Coronary artery (tissue), 2 donors: ENCODE measurements at regions not wholly inside any gene's neighbourhood (a gene's known extent, or its start where the extent isn't known, plus 50 kb on each side); places are given as distances from the start of the nearest gene placed in this dataset.
A peak's percentile ranks its signal among the peaks of the same experiment; 100 is the strongest.

ENCODE experiments used
- DNase-seq: peaks from one replicate; pipeline ENCODE4 v3.0.0-alpha.2; 2017; ENCODE audit warnings: low spot score
- H3K27ac ChIP-seq, 2 donors: fragments of 200-600 bp; sonication (generic); one replicate each; pipeline ENCODE4 v1.5.1; 2016 to 2019
- H3K4me3 ChIP-seq: fragments of 200-600 bp; sonication (generic); 2 replicates; pipeline ENCODE4 v1.5.1; 2016; ENCODE audit warnings: mild to moderate bottlenecking, moderate library complexity
- TF ChIP-seq, protein P1 (sequence below): fragments of 200-600 bp; sonication (generic); IDR thresholded peaks from one replicate; pipeline ENCODE4 v1.5.1; 2019; ENCODE audit warnings: antibody characterized with exemption

DNA sequence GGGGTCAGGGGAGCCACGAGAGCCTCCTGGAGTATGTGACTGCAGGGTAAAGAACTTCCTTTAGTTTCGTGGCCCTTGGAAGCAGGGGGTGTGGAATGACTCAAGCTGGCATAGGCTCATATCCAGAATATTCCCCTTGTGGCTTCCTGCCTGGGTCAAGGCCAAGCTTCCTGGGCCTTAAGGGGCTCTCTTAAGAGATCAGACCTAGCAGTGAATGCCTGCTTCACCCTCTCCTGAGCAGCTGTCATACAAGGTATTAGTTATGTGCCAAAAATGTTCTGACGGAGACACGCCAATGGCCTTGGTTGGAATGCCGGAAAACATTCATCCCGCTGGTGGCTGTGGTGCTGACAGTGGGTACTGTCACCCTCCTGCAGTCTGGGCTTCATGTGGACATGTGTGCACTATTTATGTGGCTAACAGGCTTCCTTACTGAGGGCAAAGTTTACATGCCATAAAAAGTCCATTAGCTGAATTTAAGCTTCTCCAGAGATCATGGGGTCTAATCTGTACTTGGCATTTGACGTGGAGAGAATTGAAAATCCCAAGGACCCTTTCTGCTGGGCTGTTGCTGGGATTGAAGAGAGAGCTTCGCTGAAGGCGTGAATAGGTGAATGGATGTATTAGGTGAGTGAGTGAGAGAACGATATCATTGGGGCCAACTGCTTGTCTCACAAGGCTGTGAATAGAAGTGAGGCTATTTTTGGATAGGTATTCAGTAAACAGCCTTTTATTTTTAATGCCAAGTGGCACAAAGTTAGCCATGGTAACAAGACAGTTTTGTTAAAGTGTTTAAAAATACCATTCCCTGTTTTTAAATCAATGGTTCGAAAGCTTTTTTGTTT lies 156.8 kb downstream of the MACROH2A1 start:
- TF ChIP-seq, protein P1, sequence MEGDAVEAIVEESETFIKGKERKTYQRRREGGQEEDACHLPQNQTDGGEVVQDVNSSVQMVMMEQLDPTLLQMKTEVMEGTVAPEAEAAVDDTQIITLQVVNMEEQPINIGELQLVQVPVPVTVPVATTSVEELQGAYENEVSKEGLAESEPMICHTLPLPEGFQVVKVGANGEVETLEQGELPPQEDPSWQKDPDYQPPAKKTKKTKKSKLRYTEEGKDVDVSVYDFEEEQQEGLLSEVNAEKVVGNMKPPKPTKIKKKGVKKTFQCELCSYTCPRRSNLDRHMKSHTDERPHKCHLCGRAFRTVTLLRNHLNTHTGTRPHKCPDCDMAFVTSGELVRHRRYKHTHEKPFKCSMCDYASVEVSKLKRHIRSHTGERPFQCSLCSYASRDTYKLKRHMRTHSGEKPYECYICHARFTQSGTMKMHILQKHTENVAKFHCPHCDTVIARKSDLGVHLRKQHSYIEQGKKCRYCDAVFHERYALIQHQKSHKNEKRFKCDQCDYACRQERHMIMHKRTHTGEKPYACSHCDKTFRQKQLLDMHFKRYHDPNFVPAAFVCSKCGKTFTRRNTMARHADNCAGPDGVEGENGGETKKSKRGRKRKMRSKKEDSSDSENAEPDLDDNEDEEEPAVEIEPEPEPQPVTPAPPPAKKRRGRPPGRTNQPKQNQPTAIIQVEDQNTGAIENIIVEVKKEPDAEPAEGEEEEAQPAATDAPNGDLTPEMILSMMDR, result no peak
- peak overlapping the region; percentile 81 to 84 for H3K27ac ChIP-seq
- peak; percentile 75 for DNase-seq
- peak overlapping the region; percentile 33 for H3K4me3 ChIP-seq

DNA sequence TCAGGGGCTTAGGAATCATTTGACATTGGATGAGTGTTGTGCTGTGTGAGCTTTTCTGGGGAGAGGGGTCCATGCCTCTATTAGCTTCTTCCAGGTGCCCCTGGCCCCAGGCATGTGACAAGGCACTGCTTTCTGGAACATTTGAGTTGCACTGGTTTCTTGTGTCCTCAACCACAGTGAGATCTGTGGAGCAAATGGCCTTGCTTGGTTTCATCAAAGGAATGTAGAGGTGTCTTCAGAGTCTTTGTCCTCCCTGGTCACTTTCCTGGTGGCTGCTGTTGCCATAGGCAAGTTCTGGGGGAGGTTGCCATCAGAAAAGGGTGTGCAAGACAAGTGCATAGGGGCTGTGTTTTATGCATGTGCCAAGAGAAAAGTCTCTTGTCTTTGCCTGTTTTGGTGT lies 157.5 kb downstream of the MACROH2A1 start:
- H3K27ac ChIP-seq, result peak overlapping the region; percentile 81 to 84
- TF ChIP-seq, protein P1, result no peak
- H3K4me3 ChIP-seq, result no peak overlapping the region
- DNase-seq, result no peak

DNA sequence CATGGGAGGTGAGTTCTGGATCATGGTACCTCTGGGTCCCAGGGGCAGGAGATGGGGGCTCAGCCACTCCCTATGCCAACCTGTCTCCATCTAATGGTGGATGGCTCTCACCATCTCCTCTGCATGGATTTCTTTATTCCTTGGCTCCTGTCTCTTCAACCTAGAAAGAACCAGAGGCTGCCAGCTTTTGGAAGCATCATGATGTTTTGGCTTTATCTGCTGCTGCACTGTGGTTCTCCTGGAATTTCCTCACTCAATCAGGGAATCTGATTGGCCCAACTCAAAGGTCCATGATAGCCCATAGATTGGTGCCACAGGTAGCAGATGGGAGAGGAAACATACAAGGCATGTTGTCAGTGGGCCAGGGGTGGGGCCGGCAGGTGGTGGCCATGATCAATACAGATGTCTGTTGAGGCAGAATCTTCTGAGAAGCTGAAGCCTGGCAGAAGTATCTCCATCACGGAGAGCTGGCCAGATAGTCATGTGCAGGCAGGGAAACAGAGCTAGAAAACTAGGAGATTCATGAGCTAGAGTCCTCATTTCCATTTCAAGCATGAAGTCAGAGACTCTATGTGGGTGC lies 158.2 kb downstream of the MACROH2A1 start:
- Histone ChIP-seq H3K4me3 (no peak overlapping the region), H3K27ac (peak overlapping the region; percentile 81 to 84)
- TF ChIP-seq, protein P1, result no peak
- peak; percentile 19 for DNase-seq

- Histone ChIP-seq H3K27ac (peak overlapping the region in 1 of 2 donors; percentile 81), H3K4me3 (no peak overlapping the region)
- no peak for DNase-seq
- TF ChIP-seq, protein P1, result no peak
Observed at GRCh38 chr5:135240283-135240633, 158.8 kb downstream of the MACROH2A1 start.

DNA sequence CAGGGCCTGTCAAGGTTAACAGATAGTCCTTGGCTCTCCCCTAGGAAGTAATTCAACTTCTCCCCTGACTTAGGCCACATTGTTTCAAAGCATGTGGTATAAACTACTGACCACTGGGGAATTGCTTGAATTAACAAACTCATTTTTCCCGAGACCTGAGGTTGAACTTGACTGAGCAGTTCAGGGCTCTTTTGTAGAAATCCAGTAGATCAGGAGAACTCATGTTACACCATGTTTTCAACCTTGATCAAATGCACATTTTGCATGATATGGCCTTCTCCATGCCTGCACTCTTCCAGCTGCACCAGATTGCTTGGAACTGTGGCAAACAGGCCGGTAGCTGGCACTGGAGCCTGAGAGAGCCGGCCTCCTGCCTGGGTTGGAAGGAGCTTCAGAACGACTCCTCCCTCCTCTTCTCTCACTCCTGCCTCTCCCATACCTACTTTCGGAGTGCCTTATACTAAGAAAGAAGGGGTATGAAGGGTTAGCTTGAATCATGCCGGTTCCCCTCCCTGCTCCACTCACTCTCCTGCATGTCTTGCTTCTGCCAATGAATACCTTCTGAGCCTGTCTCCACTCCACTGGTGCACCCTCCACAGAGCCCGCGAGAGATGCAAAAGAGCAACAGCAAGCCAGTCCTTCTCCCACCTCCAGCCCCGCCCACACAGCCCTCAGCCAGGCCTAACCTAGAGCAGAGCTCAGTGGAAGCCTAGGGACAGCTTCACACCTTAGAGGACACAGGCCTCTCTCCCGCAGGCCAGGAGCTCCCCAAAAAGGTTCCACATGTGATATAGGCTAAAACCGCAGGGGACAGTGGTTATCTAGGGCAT lies 159.4 kb downstream of the MACROH2A1 start:
- Histone ChIP-seq H3K27ac (peak overlapping the region in 1 of 2 donors; percentile 81), H3K4me3 (no peak overlapping the region)
- TF ChIP-seq, protein P1, result no peak
- peak; percentile 65 for DNase-seq

DNA sequence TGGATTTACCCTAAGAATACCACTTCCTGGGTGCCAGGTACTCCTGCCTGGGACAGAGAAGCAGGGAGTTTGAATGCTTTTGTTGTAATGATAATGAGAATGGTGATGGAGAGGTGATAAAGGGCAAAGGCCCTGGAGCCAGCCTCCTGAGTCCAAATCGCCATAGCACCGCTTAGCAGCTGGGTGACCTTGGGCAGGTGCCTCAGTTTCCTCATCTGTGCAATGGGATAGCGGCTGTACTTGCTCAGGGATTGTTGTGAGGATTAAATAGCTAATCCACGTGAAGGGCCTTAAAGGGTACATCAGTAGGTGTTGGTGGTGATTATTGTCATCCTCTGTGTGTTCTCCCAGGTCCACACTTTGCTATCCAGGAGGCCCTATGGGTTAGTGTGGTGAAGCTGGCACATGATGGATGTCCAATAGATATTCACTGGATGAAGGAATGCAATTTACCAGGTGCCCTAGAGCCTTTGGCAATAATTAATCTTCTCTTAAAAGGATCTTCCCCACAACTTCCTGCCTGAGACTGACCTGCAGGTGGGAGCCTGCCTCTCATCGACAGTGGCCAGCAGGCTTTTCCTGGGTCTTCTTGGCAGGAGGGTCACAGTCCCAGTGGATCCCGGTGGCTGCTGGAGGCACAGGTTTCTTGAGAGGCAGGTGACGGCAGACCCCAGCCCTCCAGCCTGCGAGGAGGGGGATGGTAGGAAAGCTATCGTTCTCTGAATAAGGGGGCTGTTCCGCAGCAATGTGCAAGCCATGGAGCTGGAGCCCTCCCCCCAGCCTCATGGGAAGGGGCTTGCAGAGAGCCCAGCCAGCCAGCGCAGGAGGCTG lies 160.2 kb downstream of the MACROH2A1 start:
- peak overlapping the region in 1 of 2 donors; percentile 52 for H3K27ac ChIP-seq
- TF ChIP-seq, protein P1, result no peak
- DNase-seq, result peak; percentile 38

More for the DNA sequence above, 160.2 kb downstream of the MACROH2A1 start:
- no peak overlapping the region for H3K4me3 ChIP-seq
